NT2/D1 (cell line): ENCODE measurements at regions not wholly inside any gene's neighbourhood (a gene's known extent, or its start where the extent isn't known, plus 50 kb on each side); places are given as distances from the start of the nearest gene placed in this dataset.

Experiments used
- DNase-seq: peaks from one replicate; pipeline ENCODE4 v3.0.0-alpha.2; 2011; ENCODE audit warnings: low read depth, low spot score
- H3K27me3 ChIP-seq: 2 replicates; pipeline ENCODE4 v1.6.0; 2011; ENCODE audit warnings: mild to moderate bottlenecking; ENCODE audit not compliant: insufficient read length, insufficient read depth
- H3K36me3 ChIP-seq: 2 replicates; pipeline ENCODE4 v1.6.1; 2011; ENCODE audit warnings: mild to moderate bottlenecking, low read length, mixed read lengths; ENCODE audit not compliant: insufficient read depth, insufficient read length
- H3K4me1 ChIP-seq: 2 replicates; pipeline ENCODE4 v1.5.1; 2011; ENCODE audit not compliant: insufficient read depth, insufficient read length
- H3K4me3 ChIP-seq: 2 replicates; pipeline ENCODE4 v1.5.1; 2011; ENCODE audit warnings: low read depth; ENCODE audit not compliant: insufficient read length
- H3K9ac ChIP-seq: 2 replicates; pipeline ENCODE4 v1.6.0; 2011; ENCODE audit warnings: low read depth; ENCODE audit not compliant: insufficient read length
- H3K9me3 ChIP-seq: 2 replicates; pipeline ENCODE4 v1.5.1; 2011; ENCODE audit warnings: mild to moderate bottlenecking, low read length; ENCODE audit not compliant: insufficient read depth
- SUZ12 ChIP-seq: IDR thresholded peaks from 2 replicates; pipeline ENCODE4 v1.6.1; 2011; ENCODE audit not compliant: insufficient read length, insufficient read depth; ENCODE audit errors: extremely low read depth
- YY1 ChIP-seq: IDR thresholded peaks from 2 replicates; pipeline ENCODE4 v1.6.1; 2011; ENCODE audit not compliant: insufficient read length, insufficient read depth
- ZNF274 ChIP-seq: IDR thresholded peaks from 2 replicates; pipeline ENCODE4 v1.6.1; 2011; ENCODE audit warnings: mild to moderate bottlenecking, low read depth, low read length

DNA sequence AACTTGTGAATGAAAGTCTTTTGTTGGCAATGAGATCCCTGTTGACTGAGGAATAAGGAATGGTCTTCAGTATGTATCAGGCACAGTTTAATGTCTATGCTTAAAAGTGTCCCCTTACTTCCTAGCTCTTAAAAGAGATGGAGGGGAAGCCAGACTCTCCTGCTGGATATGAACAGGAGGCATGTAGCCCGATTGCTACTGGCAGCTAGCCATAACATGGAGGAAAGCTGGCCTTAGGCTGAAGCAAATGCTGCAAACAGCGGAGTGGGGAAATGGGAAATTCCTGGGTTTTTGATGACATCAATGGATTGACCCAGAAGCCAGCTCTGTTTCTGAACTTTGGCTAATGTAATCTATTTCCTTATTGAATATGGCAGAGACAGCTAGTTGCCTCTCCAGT, 266.1 kb downstream of the SLC4A3 start:
- TF ChIP-seq ZNF274 (no peak), SUZ12 (no peak), YY1 (no peak)
- Histone ChIP-seq H3K27me3 (no peaks in the 10 kb centered on the region), H3K36me3 (no peaks in the 10 kb centered on the region), H3K9ac (no peak overlapping the region), H3K9me3 (0 out of 2 replicates have a peak, but pooled peaks cover 6% of the 10 kb centered on the region), H3K4me3 (no peak overlapping the region), H3K4me1 (no peaks in the 10 kb centered on the region)
- DNase-seq: no peak

DNA sequence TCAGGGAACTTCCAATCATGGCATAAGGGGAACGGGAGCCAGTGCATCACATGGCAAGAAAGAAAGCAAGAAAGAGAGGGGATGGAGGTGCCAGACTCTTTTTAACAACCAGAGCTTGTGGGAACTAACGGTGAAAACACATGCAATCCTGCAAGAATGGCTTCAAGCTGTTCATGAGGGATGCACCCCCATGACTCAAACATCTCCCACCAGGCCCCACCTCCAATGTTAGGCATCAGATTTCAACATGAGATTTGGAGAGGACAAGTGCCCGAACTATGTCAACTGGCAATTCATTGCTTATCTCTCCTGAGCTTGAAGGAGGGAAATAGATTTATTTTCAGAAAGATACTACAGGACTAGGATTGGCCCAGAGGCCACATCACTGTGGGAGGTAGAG, 270.0 kb downstream of the SLC4A3 start:
- no peaks in the 10 kb centered on the region for H3K4me1 ChIP-seq
- no peak overlapping the region for H3K4me3 ChIP-seq
- no peaks in the 10 kb centered on the region for H3K36me3 ChIP-seq
- DNase-seq: no peak
- 0 out of 2 replicates have a peak, but pooled peaks cover 5% of the 10 kb centered on the region for H3K9me3 ChIP-seq
- H3K9ac ChIP-seq: no peak overlapping the region
- no peak for TF ChIP-seq YY1
- TF ChIP-seq SUZ12: no peak
- TF ChIP-seq ZNF274: no peak
- no peaks in the 10 kb centered on the region for H3K27me3 ChIP-seq

DNA sequence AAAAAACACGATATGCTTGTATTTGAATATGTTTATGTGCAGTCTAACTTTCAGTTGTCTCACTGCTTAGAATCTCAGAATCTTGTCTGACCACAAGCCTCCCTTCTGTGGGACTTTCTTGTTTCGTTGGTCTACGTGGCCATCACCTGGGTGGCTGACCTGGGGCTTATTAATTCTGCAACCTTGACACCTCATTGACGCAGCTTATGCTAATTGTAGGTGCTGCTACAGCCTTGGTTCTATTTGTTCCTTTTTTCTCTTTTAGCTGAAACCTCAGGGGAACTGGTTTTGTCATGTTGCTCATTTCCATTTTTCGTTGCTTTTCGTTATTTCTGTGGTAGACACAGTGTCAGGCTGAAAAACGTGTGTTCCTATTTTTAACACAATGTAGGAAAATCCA, 273.7 kb downstream of the SLC4A3 start:
- Histone ChIP-seq H3K36me3 (no peaks in the 10 kb centered on the region), H3K4me3 (no peak overlapping the region), H3K9me3 (0 out of 2 replicates have a peak, but pooled peaks cover 5% of the 10 kb centered on the region), H3K4me1 (peaks cover 2% of the 10 kb centered on the region), H3K9ac (no peak overlapping the region), H3K27me3 (no peaks in the 10 kb centered on the region)
- DNase-seq: no peak
- no peak for TF ChIP-seq YY1
- no peak for TF ChIP-seq ZNF274
- no peak for TF ChIP-seq SUZ12

DNA sequence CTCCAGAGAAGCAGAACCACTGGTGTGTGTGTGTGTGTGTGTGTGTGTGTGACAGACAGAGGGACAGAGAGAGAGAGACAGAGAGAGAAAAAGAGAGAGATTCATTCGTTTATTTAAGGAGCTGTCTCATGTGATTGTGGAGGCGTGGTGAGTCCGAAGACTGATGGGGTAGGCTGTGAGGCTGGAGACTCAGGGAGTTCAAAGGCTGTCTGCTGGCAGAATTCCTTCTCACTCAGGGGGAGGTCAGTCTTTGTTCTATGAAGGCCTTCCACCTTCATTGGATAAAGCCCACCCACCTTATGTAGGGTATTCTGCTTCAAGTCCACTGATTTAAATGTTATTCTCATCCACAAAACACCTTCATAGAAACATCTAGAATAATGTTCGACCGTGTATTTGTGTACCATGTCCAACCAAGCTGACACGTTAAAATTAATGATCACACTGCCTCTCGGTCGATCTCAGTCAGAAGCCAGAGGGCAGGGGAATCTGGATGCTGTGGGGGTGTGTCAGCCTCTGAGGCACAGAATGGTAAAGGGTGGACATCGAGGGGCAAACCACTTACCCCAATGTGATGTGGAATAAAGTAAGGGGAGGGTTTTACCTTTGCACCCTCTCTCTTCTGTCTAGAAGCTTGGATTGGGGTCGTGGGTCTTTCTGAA, 275.6 kb downstream of the SLC4A3 start:
- H3K4me1 ChIP-seq: peaks cover 2% of the 10 kb centered on the region
- no peaks in the 10 kb centered on the region for H3K27me3 ChIP-seq
- H3K9me3 ChIP-seq: 0 out of 2 replicates have a peak, but pooled peaks cover 5% of the 10 kb centered on the region
- peak; percentile 16 for DNase-seq
- H3K36me3 ChIP-seq: no peaks in the 10 kb centered on the region
- H3K4me3 ChIP-seq: no peak overlapping the region
- H3K9ac ChIP-seq: no peak overlapping the region
- no peak for TF ChIP-seq ZNF274
- TF ChIP-seq YY1: no peak
- no peak for TF ChIP-seq SUZ12

DNA sequence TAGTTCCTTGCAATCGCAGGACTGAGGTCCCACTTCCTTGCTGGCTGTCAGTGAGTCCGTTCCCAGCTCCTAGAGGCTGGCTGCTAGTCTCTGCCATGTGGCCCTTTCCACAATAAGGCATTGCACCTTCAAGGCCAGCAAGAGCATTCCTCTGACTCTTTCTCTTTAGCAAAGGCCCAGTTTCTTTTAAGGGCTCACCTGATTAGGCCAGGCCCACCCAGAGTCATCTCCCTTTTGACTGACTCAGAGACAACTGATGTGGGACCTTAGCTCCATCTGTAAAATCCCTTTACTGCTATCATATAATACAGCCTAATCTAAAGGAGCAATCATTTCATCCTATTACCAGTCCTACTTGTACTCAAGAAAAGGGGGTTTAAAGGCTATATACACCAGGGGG, 278.2 kb downstream of the SLC4A3 start:
- Histone ChIP-seq H3K4me3 (no peak overlapping the region), H3K27me3 (no peaks in the 10 kb centered on the region), H3K9me3 (no peaks in the 10 kb centered on the region), H3K36me3 (no peaks in the 10 kb centered on the region), H3K9ac (no peak overlapping the region), H3K4me1 (peaks cover 2% of the 10 kb centered on the region)
- TF ChIP-seq SUZ12: no peak
- TF ChIP-seq YY1: no peak
- TF ChIP-seq ZNF274: no peak
- DNase-seq: no peak

DNA sequence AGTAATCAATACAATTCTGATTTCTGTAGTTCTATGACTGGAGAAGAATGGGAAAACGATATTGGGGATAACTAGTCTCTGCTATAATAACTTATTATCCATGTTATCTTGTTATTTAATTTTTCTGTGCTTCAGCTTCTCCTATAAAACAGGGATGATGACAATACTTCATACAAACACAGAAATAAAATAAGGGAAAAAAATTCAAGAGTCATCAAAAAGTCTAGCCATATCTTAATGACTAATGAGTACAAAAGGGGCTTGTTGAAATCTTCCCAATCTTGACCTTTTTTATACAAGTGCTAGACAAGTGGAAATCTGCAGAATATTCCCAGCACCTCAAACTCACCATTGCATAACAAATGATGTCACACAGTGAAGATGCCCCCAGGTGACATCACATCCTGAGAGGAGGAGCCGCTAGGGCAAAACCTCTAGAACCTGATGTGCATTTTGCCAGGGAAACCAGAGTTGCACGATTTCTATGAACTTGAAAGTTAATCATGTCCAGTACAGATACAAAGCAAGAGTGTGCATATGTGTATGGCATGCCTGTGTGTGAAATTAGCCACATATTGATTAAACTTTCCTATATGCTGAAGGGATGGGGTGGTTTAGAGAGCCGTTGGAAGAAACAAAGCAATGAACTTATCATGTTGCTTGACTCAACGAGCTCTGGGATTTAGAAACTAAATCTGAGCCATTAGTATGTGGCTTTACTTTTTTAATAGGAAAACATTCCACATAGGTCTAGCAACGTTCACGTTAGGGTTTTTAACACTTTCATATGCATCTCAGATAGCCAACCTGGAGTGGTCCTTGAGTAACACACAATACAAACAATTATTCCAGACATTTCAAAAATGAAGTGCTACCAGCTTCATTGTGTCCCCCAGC, 278.9 kb downstream of the SLC4A3 start:
- TF ChIP-seq ZNF274 (no peak), SUZ12 (no peak), YY1 (no peak)
- H3K36me3 ChIP-seq: no peaks in the 10 kb centered on the region
- no peaks in the 10 kb centered on the region for H3K9me3 ChIP-seq
- H3K4me1 ChIP-seq: peaks cover 2% of the 10 kb centered on the region
- no peak for DNase-seq
- H3K27me3 ChIP-seq: no peaks in the 10 kb centered on the region
- no peak overlapping the region for H3K9ac ChIP-seq
- no peak overlapping the region for H3K4me3 ChIP-seq

DNA sequence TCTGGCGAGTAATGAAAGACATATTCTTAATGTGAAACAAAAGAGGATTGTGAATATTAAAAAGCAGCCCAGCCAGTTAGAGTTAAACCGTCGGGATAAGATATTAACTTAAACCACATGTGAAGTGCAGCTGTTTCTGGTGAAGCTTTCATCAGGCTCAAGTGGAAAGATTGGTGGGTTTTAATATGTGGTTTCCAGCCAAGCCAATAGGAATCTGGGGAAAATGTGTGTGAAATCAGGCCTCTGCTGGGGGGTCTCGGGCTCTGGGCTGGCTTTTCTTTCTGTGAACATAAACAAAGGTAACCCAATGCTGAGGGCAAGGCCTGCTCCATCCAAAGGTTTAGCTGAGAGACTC, 279.6 kb downstream of the SLC4A3 start:
- no peak for DNase-seq
- H3K9me3 ChIP-seq: no peaks in the 10 kb centered on the region
- no peaks in the 10 kb centered on the region for H3K27me3 ChIP-seq
- TF ChIP-seq SUZ12 (no peak), YY1 (no peak), ZNF274 (no peak)
- no peak overlapping the region for H3K9ac ChIP-seq
- H3K36me3 ChIP-seq: no peaks in the 10 kb centered on the region
- peaks cover 2% of the 10 kb centered on the region for H3K4me1 ChIP-seq
- H3K4me3 ChIP-seq: no peak overlapping the region
